Psoas muscle (tissue), 7 donors: ENCODE measurements at regions not wholly inside any gene's neighbourhood (a gene's known extent, or its start where the extent isn't known, plus 50 kb on each side); places are given as distances from the start of the nearest gene placed in this dataset.

Experiments used
- ATAC-seq, 4 donors: fragments of 200-7000 bp; cut with Tn5 transposase; one replicate each; pipeline ENCODE4 v1.9.1; 2020; ENCODE audit warnings: moderate library complexity in 3 of 4, mild to moderate bottlenecking in 2 of 4
- DNase-seq, 2 donors: peaks; one replicate each; pipeline ENCODE4 v3.0.0-alpha.2; 2020
- H3K27ac ChIP-seq: fragments of 200-600 bp; one replicate; pipeline ENCODE4 v1.8.0; 2022
- H3K27me3 ChIP-seq, 3 donors: fragments of 200-600 bp in 1 of 3; one replicate each; pipeline versions ENCODE4 v1.6.1 to v1.8.0; 2013 to 2022; ENCODE audit warnings: low read length in 2 of 3, mild to moderate bottlenecking in 2 of 3, moderate library complexity in 1 of 3; ENCODE audit not compliant: insufficient read depth in 3 of 3
- H3K36me3 ChIP-seq, 2 donors: fragments of 200-600 bp in 1 of 2; one replicate each; pipeline versions ENCODE4 v1.6.1 to v1.8.0; 2013 to 2022; ENCODE audit warnings: low read depth in 1 of 2, mild to moderate bottlenecking in 1 of 2, moderate library complexity in 1 of 2; ENCODE audit not compliant: insufficient read depth in 1 of 2
- H3K4me1 ChIP-seq: fragments of 200-600 bp; one replicate; pipeline ENCODE4 v1.8.0; 2022
- H3K4me3 ChIP-seq: fragments of 200-600 bp; one replicate; pipeline ENCODE4 v1.8.0; 2022; ENCODE audit warnings: mild to moderate bottlenecking
- H3K9me3 ChIP-seq: fragments of 200-600 bp; one replicate; pipeline ENCODE4 v1.8.0; 2022
- CTCF ChIP-seq: fragments of 200-600 bp; IDR thresholded peaks from one replicate; pipeline ENCODE4 v1.8.0; 2022; ENCODE audit warnings: antibody characterized with exemption
- WGBS, 3 donors: extraction: QIAGEN DNeasy Blood & Tissue Kit; methylation state at CpG; one replicate each; pipeline versions ENCODE4 v1.1.6 to v1.1.7; 2013; 5-methylcytosine and 5-hydroxymethylcytosine counted together
- intact Hi-C, 2 donors: fragments of 100-400 bp; cut with DNase I; formaldehyde crosslinking; loops; one replicate each; pipeline versions ENCODE4 v1.11.0 to v1.14.2; 2022
- donor health status: healthy with polysubstance abuse.
- donor health status: DM: no; HTN: no; CAD: no; lungs with moderate emphysema.
- donor health status: Bipolar disorder and iron deficiency.
- donor health status: healthy.
- donor health status: DM: yes; HTN: yes; CAD: no.
- donor health status: DM: no; HTN: no; CAD: no.
- donor health status: DM: yes; HTN: yes; CAD: no.

GRCh38 chr13:26948353-26948752 is 187.8 kb upstream of the GPR12 start:
- Histone ChIP-seq H3K4me1 (no peaks in the 10 kb centered on the region), H3K4me3 (no peak overlapping the region), H3K27ac (no peak overlapping the region), H3K27me3 (no peaks in the 10 kb centered on the region), H3K36me3 (no peaks in the 10 kb centered on the region), H3K9me3 (no peaks in the 10 kb centered on the region)
- no peak for ATAC-seq
- 95 to 98% (median 98%) methylated on average over 4 of the region's 4 CpGs for WGBS, 3 donors
- intact Hi-C loops = no loop called here
- DNase-seq = no peak
- TF ChIP-seq CTCF = no peak

GRCh38 chr13:26946684-26947343 is 186.2 kb upstream of the GPR12 start:
- Histone ChIP-seq H3K9me3 (no peaks in the 10 kb centered on the region), H3K4me1 (no peaks in the 10 kb centered on the region), H3K36me3 (no peaks in the 10 kb centered on the region), H3K27me3 (peaks cover 0 to 4% (median 0%) of the 10 kb centered on the region in 3 donors), H3K4me3 (no peak overlapping the region), H3K27ac (no peak overlapping the region)
- intact Hi-C loops = no loop called here
- DNase-seq (no peak), ATAC-seq (no peak)
- TF ChIP-seq CTCF = peak; percentile 53
- 32 to 54% (median 42%) methylated on average over 5 of the region's 5 CpGs for WGBS, 3 donors

- no peak for DNase-seq
- Histone ChIP-seq H3K27me3 (peaks cover 0 to 4% (median 0%) of the 10 kb centered on the region in 3 donors), H3K36me3 (no peaks in the 10 kb centered on the region), H3K27ac (no peak overlapping the region), H3K9me3 (no peaks in the 10 kb centered on the region), H3K4me3 (no peak overlapping the region), H3K4me1 (no peaks in the 10 kb centered on the region)
- no peak for TF ChIP-seq CTCF
- WGBS, 3 donors = 43 to 52% (median 45%) methylated on average over 4 of the region's 4 CpGs
- intact Hi-C loops = no loop called here
- ATAC-seq = no peak
Measured at GRCh38 chr13:26943748-26944147, 183.2 kb upstream of the GPR12 start.

GRCh38 chr13:26942184-26942583 is 181.6 kb upstream of the GPR12 start:
- ATAC-seq (no peak), DNase-seq (no peak)
- WGBS, 3 donors = 93 to 95% (median 94%) methylated on average over 6 of the region's 6 CpGs
- peaks cover 0 to 4% (median 0%) of the 10 kb centered on the region in 3 donors for H3K27me3 ChIP-seq
- no peaks in the 10 kb centered on the region for H3K36me3 ChIP-seq
- TF ChIP-seq CTCF = no peak
- H3K27ac ChIP-seq = no peak overlapping the region
- no peak overlapping the region for H3K4me3 ChIP-seq
- intact Hi-C loops = no loop called here
- H3K4me1 ChIP-seq = no peaks in the 10 kb centered on the region
- H3K9me3 ChIP-seq = no peaks in the 10 kb centered on the region
